Fibroblast of lung (primary cell): ENCODE measurements at regions not wholly inside any gene's neighbourhood (a gene's known extent, or its start where the extent isn't known, plus 50 kb on each side); places are given as distances from the start of the nearest gene placed in this dataset.

Experiments
- EZH2 ChIP-seq: IDR thresholded peaks from 2 replicates; pipeline ENCODE4 v1.5.1; 2012; ENCODE audit warnings: low read length, control low read depth, mild to moderate bottlenecking; ENCODE audit errors: missing control alignments
- TF ChIP-seq, protein P1 (sequence below), 2 donors: IDR thresholded peaks in 1 of 2; conservative IDR thresholded peaks in 1 of 2; 1 replicate in 1 of 2; 2 replicates in 1 of 2; pipeline ENCODE4 v1.5.1; 2011 to 2012; ENCODE audit warnings: low read length in 2 of 2, control low read depth in 1 of 2, inconsistent platforms in 1 of 2, low read depth in 1 of 2, mild to moderate bottlenecking in 1 of 2

GRCh38 chr18:5628512-5629255 lies 84.9 kb upstream of the EPB41L3 start:
- TF ChIP-seq, protein P1, sequence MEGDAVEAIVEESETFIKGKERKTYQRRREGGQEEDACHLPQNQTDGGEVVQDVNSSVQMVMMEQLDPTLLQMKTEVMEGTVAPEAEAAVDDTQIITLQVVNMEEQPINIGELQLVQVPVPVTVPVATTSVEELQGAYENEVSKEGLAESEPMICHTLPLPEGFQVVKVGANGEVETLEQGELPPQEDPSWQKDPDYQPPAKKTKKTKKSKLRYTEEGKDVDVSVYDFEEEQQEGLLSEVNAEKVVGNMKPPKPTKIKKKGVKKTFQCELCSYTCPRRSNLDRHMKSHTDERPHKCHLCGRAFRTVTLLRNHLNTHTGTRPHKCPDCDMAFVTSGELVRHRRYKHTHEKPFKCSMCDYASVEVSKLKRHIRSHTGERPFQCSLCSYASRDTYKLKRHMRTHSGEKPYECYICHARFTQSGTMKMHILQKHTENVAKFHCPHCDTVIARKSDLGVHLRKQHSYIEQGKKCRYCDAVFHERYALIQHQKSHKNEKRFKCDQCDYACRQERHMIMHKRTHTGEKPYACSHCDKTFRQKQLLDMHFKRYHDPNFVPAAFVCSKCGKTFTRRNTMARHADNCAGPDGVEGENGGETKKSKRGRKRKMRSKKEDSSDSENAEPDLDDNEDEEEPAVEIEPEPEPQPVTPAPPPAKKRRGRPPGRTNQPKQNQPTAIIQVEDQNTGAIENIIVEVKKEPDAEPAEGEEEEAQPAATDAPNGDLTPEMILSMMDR (conservative IDR thresholded peaks at IDR 0.05 in 1 of 2, IDR thresholded peaks at IDR 0.05 in 1 of 2; ENCODE audit: low read depth in 1 of 2, low read length in 2 of 2): no peak
- TF ChIP-seq EZH2: peak; percentile 43
